HepG2 (cell line): ENCODE measurements at regions not wholly inside any gene's neighbourhood (a gene's known extent, or its start where the extent isn't known, plus 50 kb on each side); places are given as distances from the start of the nearest gene placed in this dataset.
A peak's percentile ranks its signal among the peaks of the same experiment; 100 is the strongest.

Experiments used
- ATAC-seq: fragments of 200-7000 bp; cut with Tn5 transposase; 3 replicates; pipeline ENCODE4 v1.9.1; 2020; ENCODE audit warnings: mild to moderate bottlenecking, moderate library complexity
- BruUV-seq: library from RNA; stranded (reverse); fragments of 400-500 nt; replicated peaks from 2 replicates; lab custom pipeline; 2021; lab: Mats Ljungman, UMichigan
- CTCF ChIA-PET: fragments of 300-600 bp; formaldehyde crosslinking; extraction: SDS; loops from one replicate; lab custom pipeline; 2021; ENCODE audit warnings: low total read pairs, inconsistent platforms, low intra/inter-chr PET ratio; lab: Yijun Ruan, JAX
- POLR2A ChIA-PET: fragments of 350-600 bp; sonication (Branson Sonifier 250); formaldehyde crosslinking; loops from one replicate; lab custom pipeline; 2020; ENCODE audit warnings: antibody characterized with exemption, inconsistent platforms; lab: Yijun Ruan, JAX
- DNase-seq: peaks from one replicate; pipeline ENCODE4 v3.0.0-alpha.2; 2015; ENCODE audit warnings: low spot score
- FAIRE-seq: peaks from 3 replicates; lab custom pipeline; 2011; peaks lifted over from hg19 to GRCh38; lab: Jason Lieb, UNC
- H2AFZ ChIP-seq: one replicate; pipeline ENCODE4 v1.6.1; 2011; ENCODE audit warnings: low read length, inconsistent platforms
- H3K27ac ChIP-seq: fragments of 300-600 bp; 3 replicates; pipeline ENCODE4 v1.8.0; 2011; ENCODE audit warnings: mixed run types, mild to moderate bottlenecking, mixed read lengths, low read length, inconsistent platforms; ENCODE audit not compliant: insufficient read depth; ENCODE audit errors: extremely low read length
- H3K27me3 ChIP-seq, 2 experiments: fragments of 200-600 bp in 1 of 2; 2 replicates in 1 of 2; 3 replicates in 1 of 2; pipeline versions ENCODE4 v1.6.0 to v1.8.0; 2011; ENCODE audit warnings: low read length in 2 of 2, mild to moderate bottlenecking in 2 of 2, moderate library complexity in 2 of 2, inconsistent platforms in 1 of 2; ENCODE audit not compliant: insufficient read depth in 2 of 2, control insufficient read depth in 1 of 2
- H3K36me3 ChIP-seq, 2 experiments: fragments of 200-600 bp in 1 of 2; replicated peaks in 1 of 2; 2 replicates in 1 of 2; 3 replicates in 1 of 2; pipeline versions ENCODE4 v1.5.1 to v1.8.0; 2011; ENCODE audit warnings: low read length in 2 of 2, inconsistent platforms in 1 of 2; ENCODE audit not compliant: insufficient read depth in 2 of 2, control insufficient read depth in 1 of 2
- H3K4me1 ChIP-seq: 2 replicates; pipeline ENCODE4 v1.5.1; 2012; ENCODE audit warnings: low read length, inconsistent platforms; ENCODE audit not compliant: insufficient read depth
- H3K4me2 ChIP-seq: 2 replicates; pipeline ENCODE4 v1.6.0; 2011; ENCODE audit warnings: low read depth, low read length, inconsistent platforms
- H3K4me3 ChIP-seq, 3 experiments: fragments of 200-600 bp in 1 of 3; sonication (generic), shearing (Covaris generic) in 1 of 3; replicated peaks in 1 of 3; 2 replicates each; pipeline ENCODE4 v1.5.1; 2011 to 2016; ENCODE audit warnings: low read length in 3 of 3, inconsistent platforms in 2 of 3, low read depth in 2 of 3, mild to moderate bottlenecking in 2 of 3, control low read depth in 1 of 3, mixed read lengths in 1 of 3; ENCODE audit not compliant: insufficient read depth in 1 of 3
- H3K79me2 ChIP-seq: one replicate; pipeline ENCODE4 v1.6.1; 2011; ENCODE audit warnings: low read length, inconsistent platforms; ENCODE audit not compliant: insufficient read depth
- H3K9ac ChIP-seq: 2 replicates; pipeline ENCODE4 v1.6.0; 2011; ENCODE audit warnings: mild to moderate bottlenecking, low read depth, low read length, inconsistent platforms; ENCODE audit not compliant: insufficient read depth
- H3K9me3 ChIP-seq: 2 replicates; pipeline ENCODE4 v1.5.1; 2012; ENCODE audit warnings: mild to moderate bottlenecking, low read length
- H4K20me1 ChIP-seq: 2 replicates; pipeline ENCODE4 v1.6.0; 2011; ENCODE audit warnings: inconsistent platforms, mild to moderate bottlenecking, low read length, moderate library complexity; ENCODE audit not compliant: insufficient read depth
- ARNT ChIP-seq: fragments of 450-650 bp; IDR thresholded peaks from 2 replicates; pipeline ENCODE4 v1.6.1; 2017
- ATF2 ChIP-seq: sonication (generic); formaldehyde crosslinking; IDR thresholded peaks from 2 replicates; pipeline ENCODE4 v1.4.0; 2020; ENCODE audit warnings: missing genetic modification reagents
- ATRX ChIP-seq: sonication (generic); formaldehyde crosslinking; IDR thresholded peaks from 2 replicates; pipeline ENCODE4 v1.4.0; 2020; ENCODE audit warnings: missing genetic modification reagents, borderline replicate concordance
- CHCHD3 ChIP-seq: sonication (generic); formaldehyde crosslinking; IDR thresholded peaks from 2 replicates; pipeline ENCODE4 v1.8.0; 2022; ENCODE audit warnings: mild to moderate bottlenecking, missing genetic modification reagents, moderate library complexity
- HNF4A ChIP-seq: sonication (generic); formaldehyde crosslinking; IDR thresholded peaks from 2 replicates; pipeline ENCODE4 v1.4.0; 2020; ENCODE audit warnings: missing genetic modification reagents
- HNRNPH1 ChIP-seq: fragments of 200-400 bp; formaldehyde crosslinking; optimal IDR thresholded peaks from 2 replicates; pipeline ENCODE3; 2017; ENCODE audit warnings: mild to moderate bottlenecking, low read depth, low read length
- MIXL1 ChIP-seq: IDR thresholded peaks from 2 replicates; pipeline ENCODE4 v1.6.1; 2016
- PHB2 ChIP-seq: fragments of 450-650 bp; IDR thresholded peaks from 2 replicates; pipeline ENCODE4 v1.6.1; 2018; ENCODE audit not compliant: partially characterized antibody
- POLR2AphosphoS2 ChIP-seq: IDR thresholded peaks from 2 replicates; pipeline ENCODE4 v1.6.1; 2011; ENCODE audit warnings: low read depth, low read length, improper control_type of control experiment
- TCF12 ChIP-seq, 2 experiments: fragments of 450-650 bp in 1 of 2; sonication (generic) in 1 of 2; formaldehyde crosslinking in 1 of 2; IDR thresholded peaks; 2 replicates each; pipeline versions ENCODE4 v1.6.1 to v1.8.0; 2017 to 2022; ENCODE audit warnings: antibody characterized with exemption in 1 of 2, mild to moderate bottlenecking in 1 of 2, missing genetic modification reagents in 1 of 2, moderate library complexity in 1 of 2
- TEAD2 ChIP-seq: sonication (generic); formaldehyde crosslinking; IDR thresholded peaks from 2 replicates; pipeline ENCODE4 v1.9.0; 2021; ENCODE audit warnings: missing genetic modification reagents
- TERF1 ChIP-seq: sonication (generic); formaldehyde crosslinking; IDR thresholded peaks from 2 replicates; pipeline ENCODE4 v1.8.0; 2022; ENCODE audit warnings: mild to moderate bottlenecking, missing genetic modification reagents, moderate library complexity
- ZNF296 ChIP-seq: sonication (generic); formaldehyde crosslinking; conservative IDR thresholded peaks from 2 replicates; pipeline ENCODE4 v1.5.0; 2020; ENCODE audit warnings: mild to moderate bottlenecking, missing genetic modification reagents
- ZNF567 ChIP-seq: sonication (generic); formaldehyde crosslinking; IDR thresholded peaks from 2 replicates; pipeline ENCODE4 v1.8.1; 2023; ENCODE audit warnings: mild to moderate bottlenecking, missing genetic modification reagents, borderline replicate concordance
- ZNF780A ChIP-seq: sonication (generic); formaldehyde crosslinking; IDR thresholded peaks from 2 replicates; pipeline ENCODE4 v1.8.0; 2022; ENCODE audit warnings: mild to moderate bottlenecking, missing genetic modification reagents, moderate library complexity
- ZNF878 ChIP-seq: sonication (generic); formaldehyde crosslinking; IDR thresholded peaks from 2 replicates; pipeline ENCODE4 v1.8.1; 2023; ENCODE audit warnings: mild to moderate bottlenecking, missing genetic modification reagents, moderate library complexity
- ZSCAN9 ChIP-seq: IDR thresholded peaks from 2 replicates; pipeline ENCODE4 v1.6.1; 2016; ENCODE audit warnings: borderline replicate concordance
- WGBS: methylation state at CpG from one replicate; pipeline ENCODE4 v1.1.6; 2017; ENCODE audit warnings: low lambda C conversion rate; 5-methylcytosine and 5-hydroxymethylcytosine counted together
- in situ Hi-C: cut with HindIII; loops from 2 replicates; pipeline ENCODE4 v1.10.0; 2017; ENCODE audit warnings: low pct_unique_long_range_greater_than_20kb; ENCODE audit not compliant: extremely low pct_ligation_motif_present
- intact Hi-C: fragments of 100-400 bp; cut with micrococcal nuclease; formaldehyde crosslinking; loops from one replicate; pipeline ENCODE4 v1.10.0; 2022; ENCODE audit not compliant: unreplicated experiment
- TF ChIP-seq, protein P1 (sequence below): sonication (generic); formaldehyde crosslinking; IDR thresholded peaks from 2 replicates; pipeline ENCODE4 v1.8.1; 2023; ENCODE audit warnings: missing genetic modification reagents, mild to moderate bottlenecking, borderline replicate concordance
- TF ChIP-seq, protein P2 (sequence below): IDR thresholded peaks from 2 replicates; pipeline ENCODE4 v1.6.1; 2016
- TF ChIP-seq, protein P3 (sequence below): sonication (generic); formaldehyde crosslinking; IDR thresholded peaks from 2 replicates; pipeline ENCODE4 v1.5.1; 2020; ENCODE audit warnings: missing genetic modification reagents, mild to moderate bottlenecking, borderline replicate concordance

GRCh38 chr2:88261725-88262124 is 91.6 kb downstream of the THNSL2 start:
- CTCF ChIA-PET = no interaction called here
- BruUV-seq = no TSS peak
- H3K4me2 ChIP-seq = no peak overlapping the region
- no peak for FAIRE-seq
- WGBS = 22% methylated on average over 4 of the region's 4 CpGs
- H3K27ac ChIP-seq = no peak overlapping the region
- H3K79me2 ChIP-seq = no peaks in the 10 kb centered on the region
- peaks cover 0 to 28% of the 10 kb centered on the region in 2 experiments; a peak in 4 of 5 replicates for H3K27me3 ChIP-seq
- no peak for TF ChIP-seq ATF2 (CRISPR knock-in tag)
- no peak for TF ChIP-seq HNF4A (CRISPR knock-in tag)
- no peak for TF ChIP-seq PHB2
- TF ChIP-seq TEAD2 = no peak
- no peak for TF ChIP-seq ARNT
- no peak for TF ChIP-seq MIXL1 (CRISPR knock-in tag)
- no peak for TF ChIP-seq ATRX (CRISPR knock-in tag)
- TF ChIP-seq ZSCAN9 = no peak
- TF ChIP-seq, protein P1, sequence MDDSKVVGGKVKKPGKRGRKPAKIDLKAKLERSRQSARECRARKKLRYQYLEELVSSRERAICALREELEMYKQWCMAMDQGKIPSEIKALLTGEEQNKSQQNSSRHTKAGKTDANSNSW (CRISPR knock-in tag) = no peak
- TF ChIP-seq ZNF878 (CRISPR knock-in tag) = no peak
- TF ChIP-seq, protein P2, sequence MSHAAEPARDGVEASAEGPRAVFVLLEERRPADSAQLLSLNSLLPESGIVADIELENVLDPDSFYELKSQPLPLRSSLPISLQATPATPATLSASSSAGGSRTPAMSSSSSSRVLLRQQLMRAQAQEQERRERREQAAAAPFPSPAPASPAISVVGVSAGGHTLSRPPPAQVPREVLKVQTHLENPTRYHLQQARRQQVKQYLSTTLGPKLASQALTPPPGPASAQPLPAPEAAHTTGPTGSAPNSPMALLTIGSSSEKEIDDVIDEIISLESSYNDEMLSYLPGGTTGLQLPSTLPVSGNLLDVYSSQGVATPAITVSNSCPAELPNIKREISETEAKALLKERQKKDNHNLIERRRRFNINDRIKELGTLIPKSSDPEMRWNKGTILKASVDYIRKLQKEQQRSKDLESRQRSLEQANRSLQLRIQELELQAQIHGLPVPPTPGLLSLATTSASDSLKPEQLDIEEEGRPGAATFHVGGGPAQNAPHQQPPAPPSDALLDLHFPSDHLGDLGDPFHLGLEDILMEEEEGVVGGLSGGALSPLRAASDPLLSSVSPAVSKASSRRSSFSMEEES = no peak
- TF ChIP-seq ZNF296 (CRISPR knock-in tag) = no peak
- TF ChIP-seq ZNF780A (CRISPR knock-in tag) = no peak
- no peak for TF ChIP-seq HNRNPH1
- no peak for TF ChIP-seq CHCHD3 (CRISPR knock-in tag)
- TF ChIP-seq TCF12 (IDR thresholded peaks at IDR 0.05) = no peak
- TF ChIP-seq TCF12 (CRISPR knock-in tag; IDR thresholded peaks at IDR 0.05) = no peak
- TF ChIP-seq, protein P3, sequence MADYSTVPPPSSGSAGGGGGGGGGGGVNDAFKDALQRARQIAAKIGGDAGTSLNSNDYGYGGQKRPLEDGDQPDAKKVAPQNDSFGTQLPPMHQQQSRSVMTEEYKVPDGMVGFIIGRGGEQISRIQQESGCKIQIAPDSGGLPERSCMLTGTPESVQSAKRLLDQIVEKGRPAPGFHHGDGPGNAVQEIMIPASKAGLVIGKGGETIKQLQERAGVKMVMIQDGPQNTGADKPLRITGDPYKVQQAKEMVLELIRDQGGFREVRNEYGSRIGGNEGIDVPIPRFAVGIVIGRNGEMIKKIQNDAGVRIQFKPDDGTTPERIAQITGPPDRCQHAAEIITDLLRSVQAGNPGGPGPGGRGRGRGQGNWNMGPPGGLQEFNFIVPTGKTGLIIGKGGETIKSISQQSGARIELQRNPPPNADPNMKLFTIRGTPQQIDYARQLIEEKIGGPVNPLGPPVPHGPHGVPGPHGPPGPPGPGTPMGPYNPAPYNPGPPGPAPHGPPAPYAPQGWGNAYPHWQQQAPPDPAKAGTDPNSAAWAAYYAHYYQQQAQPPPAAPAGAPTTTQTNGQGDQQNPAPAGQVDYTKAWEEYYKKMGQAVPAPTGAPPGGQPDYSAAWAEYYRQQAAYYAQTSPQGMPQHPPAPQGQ (CRISPR knock-in tag) = no peak
- no peak for TF ChIP-seq TERF1 (CRISPR knock-in tag)
- TF ChIP-seq ZNF567 (CRISPR knock-in tag) = no peak
- TF ChIP-seq POLR2AphosphoS2 = no peak
- TF ChIP-seq, all 625 proteins: peak for 0
- in situ Hi-C loops (no loop called here), intact Hi-C loops (no loop called here)
- Histone ChIP-seq H4K20me1 (no peaks in the 10 kb centered on the region), H3K4me3 (no peak overlapping the region), H3K9ac (no peak overlapping the region), H3K4me1 (peaks cover 29% of the 10 kb centered on the region), H2AFZ (no peak overlapping the region), H3K36me3 (no peaks in the 10 kb centered on the region), H3K9me3 (no peaks in the 10 kb centered on the region)
- DNase-seq (no peak), ATAC-seq (peak; percentile 20; the same call in 1 of the 3 replicates)
- POLR2A ChIA-PET = interaction anchor here (0.8 kb wide), 1 partner anchor 51 kb away, joined by 3 read pairs; no protein-coding TSS in a partner anchor
